ENCODE measurements at regions not wholly inside any gene's neighbourhood (a gene's known extent, or its start where the extent isn't known, plus 50 kb on each side); places are given as distances from the start of the nearest gene placed in this dataset.

DNA sequence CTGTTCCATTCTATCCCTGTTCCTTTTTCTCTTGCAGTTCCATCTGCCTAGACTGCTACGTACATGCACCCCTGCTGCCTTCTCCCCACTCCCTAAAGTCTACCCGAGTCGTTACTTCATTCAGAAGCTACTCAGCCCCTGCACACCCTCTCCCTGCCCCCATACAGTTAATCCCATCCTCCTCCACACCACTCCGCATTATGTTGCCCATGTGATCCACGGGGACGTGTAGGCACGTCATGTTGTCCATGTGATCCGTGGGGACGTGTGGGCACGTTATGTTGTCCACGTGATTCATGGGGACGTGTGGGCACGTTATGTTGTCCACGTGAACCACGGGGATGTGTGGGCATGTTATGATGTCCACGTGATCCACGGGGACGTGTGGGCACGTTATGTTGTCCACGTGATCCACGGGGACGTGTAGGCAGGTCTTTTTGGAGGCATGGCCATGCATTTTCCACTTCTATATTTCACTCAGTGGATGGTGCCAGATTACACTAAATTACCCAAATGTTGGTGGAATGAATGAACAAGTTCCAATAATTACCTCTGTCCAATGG is 299.5 kb downstream of the DCDC2C start:
- TF ChIP-seq, protein P1, sequence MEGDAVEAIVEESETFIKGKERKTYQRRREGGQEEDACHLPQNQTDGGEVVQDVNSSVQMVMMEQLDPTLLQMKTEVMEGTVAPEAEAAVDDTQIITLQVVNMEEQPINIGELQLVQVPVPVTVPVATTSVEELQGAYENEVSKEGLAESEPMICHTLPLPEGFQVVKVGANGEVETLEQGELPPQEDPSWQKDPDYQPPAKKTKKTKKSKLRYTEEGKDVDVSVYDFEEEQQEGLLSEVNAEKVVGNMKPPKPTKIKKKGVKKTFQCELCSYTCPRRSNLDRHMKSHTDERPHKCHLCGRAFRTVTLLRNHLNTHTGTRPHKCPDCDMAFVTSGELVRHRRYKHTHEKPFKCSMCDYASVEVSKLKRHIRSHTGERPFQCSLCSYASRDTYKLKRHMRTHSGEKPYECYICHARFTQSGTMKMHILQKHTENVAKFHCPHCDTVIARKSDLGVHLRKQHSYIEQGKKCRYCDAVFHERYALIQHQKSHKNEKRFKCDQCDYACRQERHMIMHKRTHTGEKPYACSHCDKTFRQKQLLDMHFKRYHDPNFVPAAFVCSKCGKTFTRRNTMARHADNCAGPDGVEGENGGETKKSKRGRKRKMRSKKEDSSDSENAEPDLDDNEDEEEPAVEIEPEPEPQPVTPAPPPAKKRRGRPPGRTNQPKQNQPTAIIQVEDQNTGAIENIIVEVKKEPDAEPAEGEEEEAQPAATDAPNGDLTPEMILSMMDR (conservative IDR thresholded peaks at IDR 0.05), result no peak
- no peak for TF ChIP-seq ZFX (IDR thresholded peaks at IDR 0.05)

Measured in C4-2B (cell line).